ENCODE measurements at regions not wholly inside any gene's neighbourhood (a gene's known extent, or its start where the extent isn't known, plus 50 kb on each side); places are given as distances from the start of the nearest gene placed in this dataset.

DNA sequence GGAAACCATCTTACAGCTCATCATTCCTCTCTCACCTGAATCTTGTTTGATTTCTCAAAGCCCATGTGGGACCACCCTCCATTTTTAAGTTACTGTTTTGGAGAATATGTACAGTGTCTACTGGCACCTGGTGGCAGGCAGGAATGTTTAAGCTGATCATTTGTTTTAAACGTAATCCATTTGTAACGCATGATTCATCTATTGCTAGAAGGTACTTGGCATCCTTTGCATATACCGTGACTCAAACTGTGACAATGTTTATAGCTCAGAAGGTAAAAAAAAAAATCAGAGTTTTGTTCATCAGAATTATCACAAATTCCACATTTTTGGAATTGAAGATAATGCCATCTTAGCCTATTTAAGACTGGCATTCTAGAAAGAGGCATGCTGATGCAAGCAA, 1007.5 kb upstream of the EEF2KMT start:
- no peak for DNase-seq

DNA sequence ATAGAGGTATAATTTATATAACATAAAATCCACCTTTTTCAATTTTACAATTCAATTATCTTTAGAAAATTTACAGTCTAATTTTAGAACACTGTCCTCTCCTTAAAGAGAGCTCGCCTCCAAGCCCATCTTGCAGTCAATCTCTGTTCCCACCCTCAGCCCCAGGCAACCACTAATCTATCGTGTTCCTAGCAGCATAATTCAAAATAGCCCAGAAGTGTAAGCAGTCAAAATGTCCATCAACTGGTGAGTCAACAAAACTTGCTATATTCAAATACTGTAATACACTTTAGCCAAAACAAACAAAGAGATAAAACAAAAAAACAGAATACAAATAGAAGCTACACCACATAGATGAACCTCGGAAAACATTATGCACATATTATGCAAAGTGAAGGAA, 1006.8 kb upstream of the EEF2KMT start:
- no peak for DNase-seq

DNA sequence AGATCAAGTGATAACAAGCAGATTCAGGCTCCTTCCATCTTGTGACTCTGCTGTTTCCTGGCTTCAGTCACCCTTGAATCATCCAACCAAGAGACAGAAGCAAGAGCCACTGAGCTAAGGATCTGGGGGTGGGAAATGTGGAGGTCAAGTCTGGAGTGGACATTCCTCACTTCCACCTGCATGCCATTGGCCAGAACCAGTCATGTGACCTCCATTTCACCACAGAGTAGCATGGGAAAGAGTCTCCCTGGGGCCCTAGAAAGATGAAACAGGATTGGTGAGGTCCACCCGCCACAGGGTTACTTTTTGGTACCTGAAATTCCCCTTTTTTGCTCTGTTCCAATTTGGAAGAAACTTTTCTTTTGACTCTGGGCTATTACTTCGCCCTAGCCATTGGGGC, 1006.0 kb upstream of the EEF2KMT start:
- no peak for DNase-seq

DNA sequence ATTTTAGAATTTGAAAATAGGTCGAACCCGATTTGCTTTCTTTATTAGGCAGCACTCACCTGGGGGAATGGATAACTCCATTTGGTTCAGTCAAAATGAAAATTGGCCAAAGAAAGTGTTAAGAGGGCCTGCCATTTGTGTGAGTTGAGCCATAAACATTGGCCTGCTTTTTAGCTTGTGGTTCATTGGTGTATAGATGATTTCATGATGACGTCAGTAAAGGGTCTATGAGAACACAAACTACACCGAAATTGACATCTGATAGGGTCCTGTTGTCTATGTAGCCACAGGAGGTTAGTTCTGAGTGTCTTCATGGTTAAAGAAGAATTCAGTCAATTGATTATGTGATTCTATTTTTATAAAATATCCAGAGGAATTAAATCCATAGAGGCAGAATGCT, 1001.5 kb upstream of the EEF2KMT start:
- no peak for DNase-seq

DNA sequence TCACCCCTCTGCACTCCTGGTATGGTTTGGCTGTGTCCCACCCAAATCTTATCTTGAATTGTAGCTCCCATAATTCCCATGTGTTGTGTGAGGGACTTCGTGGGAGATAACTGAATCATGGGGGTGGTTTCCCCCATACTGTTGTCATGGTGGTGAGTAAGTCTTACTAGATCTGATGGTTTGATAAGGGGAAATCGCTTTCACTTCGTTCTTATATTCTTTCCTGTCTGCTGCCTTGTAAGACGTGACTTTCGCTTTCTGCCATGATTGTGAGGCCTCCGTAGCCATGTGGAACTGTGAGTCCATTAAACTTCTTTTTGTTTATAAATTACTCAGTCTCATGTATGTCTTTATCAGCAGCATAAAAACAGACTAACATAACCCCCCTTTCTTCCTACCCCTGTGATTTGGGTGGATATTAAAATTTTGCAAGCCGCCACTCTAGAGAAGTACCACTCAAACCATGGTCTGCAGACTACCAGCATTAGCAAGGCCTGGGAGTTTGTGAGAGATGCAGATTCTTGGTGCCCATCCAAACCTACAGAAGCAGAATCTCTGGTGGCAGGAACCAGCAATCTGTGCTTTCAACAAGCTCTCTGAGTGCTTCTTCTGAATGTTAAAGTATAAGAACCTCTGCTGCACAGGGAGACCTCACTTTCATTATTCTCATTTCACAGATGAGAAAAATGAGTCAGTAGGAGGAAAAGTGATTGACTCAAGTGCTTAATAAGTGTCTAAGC, 999.5 kb upstream of the EEF2KMT start:
- DNase-seq = no peak

DNA sequence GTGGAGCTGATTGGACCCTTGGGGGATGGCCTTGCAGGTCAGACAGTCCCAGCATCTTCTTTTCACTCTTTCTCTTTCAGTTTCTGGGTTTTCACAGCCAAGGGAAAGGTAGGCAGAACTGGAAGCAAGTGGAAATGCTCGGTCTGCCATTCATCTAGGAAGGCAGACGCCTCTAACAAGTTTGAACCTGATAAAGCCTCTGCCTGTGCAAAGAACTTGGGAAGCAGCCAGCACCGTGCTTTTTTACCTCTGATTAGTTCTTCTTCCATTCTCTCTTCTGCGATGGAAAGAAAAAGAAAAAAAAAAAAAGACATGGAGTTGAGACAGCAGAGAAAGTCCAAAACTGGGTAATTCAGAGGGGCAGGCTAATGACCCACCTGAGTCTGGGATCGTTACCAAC, 997.8 kb upstream of the EEF2KMT start:
- DNase-seq = no peak

DNA sequence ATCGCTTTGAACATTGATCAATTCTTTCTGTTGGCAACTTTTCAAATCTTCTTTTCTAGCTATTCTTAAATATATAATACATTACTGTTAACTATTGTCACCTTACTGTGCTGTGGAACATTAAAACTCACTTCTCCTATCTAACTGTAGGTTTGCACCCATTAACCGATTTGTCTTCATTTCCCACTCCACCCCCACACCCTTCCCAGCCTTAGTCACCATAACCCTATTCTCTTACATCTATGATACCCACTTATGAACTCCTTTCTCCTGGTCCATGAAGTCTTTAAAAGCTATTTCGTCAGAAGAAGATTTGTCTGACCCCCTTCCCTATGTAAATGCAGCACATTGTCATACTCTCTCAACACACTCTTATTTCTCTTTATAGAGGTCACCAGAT, 993.4 kb upstream of the EEF2KMT start:
- no peak for DNase-seq

DNA sequence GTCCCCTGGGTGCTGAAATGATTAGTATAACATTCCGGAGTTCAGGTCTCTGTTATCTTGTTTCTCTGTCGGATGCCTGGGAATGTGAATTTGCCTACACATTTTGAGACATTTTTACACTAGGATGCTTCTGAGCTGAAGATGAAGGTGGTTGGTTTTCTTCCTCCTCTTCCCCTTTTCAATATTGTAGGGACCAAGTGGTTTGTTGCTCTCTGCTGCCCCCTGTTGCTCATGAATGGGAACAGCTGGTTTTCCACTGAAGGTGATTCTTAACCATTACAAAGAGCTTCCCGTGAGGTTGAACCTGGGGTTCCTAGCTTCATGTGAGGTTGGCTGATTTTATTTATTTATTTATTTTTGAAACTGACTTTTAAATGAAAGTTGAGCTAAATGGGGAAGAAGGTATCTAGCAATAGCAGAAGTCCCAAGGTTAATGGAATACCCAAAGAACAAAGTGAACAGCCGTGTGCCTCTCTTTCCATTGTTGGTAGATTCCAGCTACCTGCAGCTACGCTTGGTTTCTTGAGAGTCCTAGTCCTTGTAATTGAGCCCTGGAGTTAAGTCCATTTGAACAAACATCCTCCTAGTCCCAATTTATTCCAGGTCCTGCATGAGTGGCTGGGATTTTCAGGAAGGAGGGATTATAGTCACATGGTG, 983.9 kb upstream of the EEF2KMT start:
- DNase-seq = peak; percentile 6

DNA sequence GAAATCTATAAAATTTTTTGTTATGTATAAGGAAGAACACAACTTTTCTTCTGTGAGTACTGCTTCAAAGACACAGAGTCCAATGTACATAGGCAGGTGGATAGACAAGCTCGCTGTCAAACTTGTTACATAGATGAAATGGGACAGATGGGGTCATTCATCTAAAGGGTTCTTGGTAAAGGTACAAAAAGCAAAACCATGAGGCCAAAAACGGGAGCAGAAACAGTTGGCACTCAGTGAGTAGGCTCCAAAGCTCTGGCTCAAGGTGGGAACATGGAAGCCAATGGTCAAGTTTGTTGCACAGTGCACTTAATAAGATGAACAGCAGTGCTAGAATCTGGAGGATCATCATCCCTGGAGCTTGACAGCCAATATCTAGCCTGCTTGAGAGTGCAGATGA, 979.0 kb upstream of the EEF2KMT start:
- DNase-seq = no peak

DNA sequence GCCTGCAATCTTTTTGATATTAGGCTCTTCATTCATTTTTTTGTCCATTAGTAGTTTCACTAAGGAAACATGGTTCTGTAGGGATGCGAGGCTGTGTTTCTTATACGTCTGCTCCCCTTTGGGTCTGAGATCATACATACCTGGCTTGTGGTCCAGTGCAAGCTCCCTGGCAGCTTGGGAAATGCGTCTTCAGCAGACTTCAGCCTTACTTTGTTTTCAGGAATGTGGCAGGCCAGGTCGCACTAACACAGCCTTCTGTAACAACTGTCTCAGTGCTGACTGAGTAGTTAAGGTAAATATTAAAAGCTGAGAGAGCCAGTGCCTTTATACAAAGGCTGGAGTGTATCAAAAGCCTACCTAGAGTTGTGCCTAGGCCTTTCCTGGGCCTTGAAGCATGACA, 970.5 kb upstream of the EEF2KMT start:
- no peak for DNase-seq

DNA sequence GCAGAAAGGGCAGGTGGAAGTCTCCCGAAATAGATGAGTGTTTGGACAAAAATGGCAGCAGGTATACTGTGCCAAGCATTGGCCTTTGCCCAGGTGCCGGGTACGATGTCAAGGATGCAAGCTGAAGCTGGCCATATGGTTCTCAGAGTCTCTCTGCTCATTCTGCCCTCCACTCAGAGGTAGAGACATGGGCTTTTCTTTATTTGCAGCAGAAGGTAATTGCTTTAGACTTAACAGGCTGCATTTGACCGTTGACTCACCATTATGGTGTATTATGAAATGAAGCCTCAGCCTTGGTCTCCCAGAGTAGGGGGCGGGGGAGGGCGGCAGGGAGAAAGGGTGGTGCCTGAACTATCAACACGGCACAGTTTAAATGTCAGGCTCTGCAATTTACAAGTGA, 969.1 kb upstream of the EEF2KMT start:
- DNase-seq = no peak

DNA sequence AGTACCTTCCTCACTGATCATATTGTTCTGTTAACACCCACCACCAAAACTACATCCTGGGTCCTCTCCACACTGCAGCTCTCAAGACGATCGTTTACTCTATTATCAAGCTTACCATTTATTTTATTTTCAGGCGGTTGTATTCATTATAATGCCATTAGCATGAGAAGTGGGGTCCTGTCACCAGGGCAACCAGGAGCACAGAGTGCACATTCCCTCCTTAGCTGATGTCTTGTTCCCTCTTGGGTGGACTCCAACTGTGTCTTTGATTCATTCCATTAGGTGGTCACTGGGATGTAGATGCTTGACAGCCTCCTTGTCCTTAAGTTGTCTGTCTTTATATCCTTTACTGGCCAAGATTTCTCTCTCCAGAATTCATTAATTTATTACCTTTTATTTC, 965.9 kb upstream of the EEF2KMT start:
- no peak for DNase-seq

DNA sequence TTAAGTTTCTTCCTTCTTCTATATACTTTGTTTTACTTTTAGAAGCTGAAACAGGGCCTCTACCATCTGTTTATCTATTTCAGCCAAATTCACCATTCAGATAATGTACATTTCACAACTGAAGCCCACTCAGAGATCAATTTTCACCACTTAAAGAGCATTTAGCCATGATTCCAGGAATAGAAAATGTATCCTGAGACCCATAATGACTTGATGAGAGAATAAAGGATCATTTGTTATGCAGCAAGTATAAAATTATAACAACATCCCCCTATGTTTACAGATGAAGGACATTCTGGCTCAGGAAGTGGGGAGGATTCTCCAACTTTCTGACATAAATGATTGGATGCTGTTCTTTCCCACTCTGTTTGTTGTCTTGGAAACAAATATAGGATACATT, 962.1 kb upstream of the EEF2KMT start:
- DNase-seq = no peak

DNA sequence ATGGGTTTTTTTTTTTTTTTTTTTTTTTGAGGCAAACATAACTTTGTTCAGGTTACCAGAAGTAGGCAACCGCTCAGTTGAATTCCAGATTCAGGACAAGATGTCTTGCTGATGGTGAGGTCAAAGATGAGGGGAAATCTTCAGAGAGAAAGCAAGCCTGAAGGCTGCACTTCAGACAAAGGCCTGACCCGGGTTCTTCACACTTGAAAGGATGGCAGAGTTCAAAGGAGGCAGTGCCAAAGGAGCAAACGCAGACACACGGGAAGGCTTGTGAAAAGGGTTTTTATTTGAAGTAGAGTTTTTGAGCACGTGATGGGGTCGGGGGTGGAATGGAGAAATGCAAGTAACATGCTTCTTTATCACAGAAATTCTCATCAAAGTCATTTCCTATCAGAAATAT, 960.2 kb upstream of the EEF2KMT start:
- DNase-seq = no peak

DNA sequence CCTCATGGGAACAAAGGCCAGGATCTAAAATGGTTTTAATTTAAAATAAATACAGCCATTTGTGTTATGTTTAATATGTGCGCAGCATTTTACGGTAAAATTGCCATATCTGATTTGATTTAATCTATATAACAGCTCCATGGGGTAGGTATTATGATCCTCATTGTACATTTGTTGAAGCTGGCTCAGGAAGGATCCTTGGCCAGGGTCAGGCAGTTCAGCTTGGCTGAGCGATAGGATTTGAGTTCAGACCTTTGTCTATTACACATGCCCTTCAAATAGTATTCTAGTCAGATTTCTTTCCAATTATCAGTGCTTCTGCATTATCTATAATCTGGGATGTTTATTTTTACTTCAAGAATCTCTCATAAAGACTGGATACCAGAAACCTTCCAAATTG, 950.4 kb upstream of the EEF2KMT start:
- DNase-seq = no peak

DNA sequence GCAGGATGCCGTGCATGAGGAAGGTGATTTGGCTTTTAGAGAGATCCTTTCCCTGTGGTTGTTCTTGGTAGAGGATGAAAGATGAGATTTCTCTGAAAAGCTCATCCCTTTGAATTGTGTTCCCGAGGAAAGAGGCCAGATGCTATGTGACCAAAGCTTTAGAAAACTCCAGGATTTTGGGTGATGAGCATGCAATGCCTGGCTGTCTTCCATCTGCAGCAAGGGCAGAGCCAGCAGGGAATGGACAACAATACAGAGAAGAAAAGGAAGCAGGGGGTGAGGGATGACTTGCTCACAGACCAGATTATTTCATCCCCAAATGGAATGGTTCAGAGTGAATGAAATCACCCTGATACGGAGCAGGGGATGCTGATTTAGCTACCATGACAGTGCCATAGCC, 949.7 kb upstream of the EEF2KMT start:
- DNase-seq = no peak

DNA sequence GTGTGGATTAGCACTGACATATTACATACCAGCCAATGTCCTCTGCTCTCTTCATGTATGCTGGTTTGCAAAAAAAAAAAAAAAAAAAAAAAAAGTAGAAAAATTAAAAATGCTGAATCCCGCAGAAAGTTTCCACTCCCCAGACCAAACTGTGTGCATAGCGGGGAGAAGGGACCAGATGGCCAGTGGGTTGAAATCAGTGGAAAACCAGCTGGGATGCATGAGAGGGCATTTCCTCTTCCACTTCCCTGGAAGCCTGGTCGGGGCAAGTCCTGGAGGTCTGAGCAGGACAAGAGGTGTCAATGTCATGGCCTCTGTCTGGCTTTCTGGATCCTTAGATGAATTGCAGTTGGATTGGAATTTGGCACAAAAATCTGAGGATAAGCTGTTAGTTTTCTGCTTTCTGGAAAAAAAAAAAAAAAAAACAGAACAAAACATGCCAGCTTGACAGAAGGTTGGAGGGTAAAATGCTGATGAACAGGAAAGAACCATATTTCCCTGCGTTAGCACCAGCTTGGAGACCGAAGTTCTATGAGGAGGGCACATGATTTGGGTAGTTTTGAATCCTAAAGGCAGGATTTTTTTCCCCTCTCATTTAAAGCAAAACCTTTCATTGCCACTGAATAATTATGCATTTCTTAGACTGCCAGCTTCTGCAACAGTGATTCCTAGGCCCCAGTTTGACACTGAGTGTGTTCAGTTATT, 941.5 kb upstream of the EEF2KMT start:
- DNase-seq = no peak

DNA sequence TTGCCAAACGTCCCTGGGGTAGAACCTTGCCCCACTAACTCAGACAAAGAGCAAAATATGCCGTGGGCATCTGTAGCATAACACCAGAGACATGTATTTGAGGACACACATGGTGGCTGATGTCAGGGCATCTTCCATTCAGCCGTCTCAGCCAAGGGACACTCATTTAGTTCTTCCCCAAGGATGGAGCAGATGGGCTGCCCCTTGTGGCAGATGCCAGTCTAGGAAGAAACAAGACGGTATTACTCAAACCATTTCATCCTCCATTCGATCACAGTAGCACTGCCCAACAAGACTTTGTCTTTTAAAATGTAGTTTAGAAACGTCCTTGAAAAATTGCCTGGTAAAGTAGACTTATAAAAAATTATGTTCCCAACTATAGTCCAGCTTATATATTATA, 937.6 kb upstream of the EEF2KMT start:
- DNase-seq = no peak

DNA sequence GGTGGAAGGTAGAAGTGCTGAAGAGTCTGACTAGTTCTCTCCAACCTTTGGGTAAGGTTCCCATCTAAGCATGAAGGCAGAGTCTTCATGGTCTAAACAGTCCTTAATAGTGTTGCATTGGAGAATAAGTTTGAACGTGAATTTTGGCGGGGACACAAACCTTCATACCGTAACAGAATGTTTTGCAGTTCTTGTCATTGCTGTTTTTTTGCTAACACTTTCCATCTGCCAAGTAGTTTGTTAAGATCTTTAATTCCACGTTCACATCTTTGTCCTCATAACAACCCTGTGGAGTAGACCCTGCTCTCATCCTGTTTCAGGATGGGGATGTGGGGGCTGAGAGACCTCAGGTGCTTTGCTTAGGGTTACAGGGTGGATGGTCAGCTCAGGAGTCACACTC, 936.9 kb upstream of the EEF2KMT start:
- DNase-seq = no peak

DNA sequence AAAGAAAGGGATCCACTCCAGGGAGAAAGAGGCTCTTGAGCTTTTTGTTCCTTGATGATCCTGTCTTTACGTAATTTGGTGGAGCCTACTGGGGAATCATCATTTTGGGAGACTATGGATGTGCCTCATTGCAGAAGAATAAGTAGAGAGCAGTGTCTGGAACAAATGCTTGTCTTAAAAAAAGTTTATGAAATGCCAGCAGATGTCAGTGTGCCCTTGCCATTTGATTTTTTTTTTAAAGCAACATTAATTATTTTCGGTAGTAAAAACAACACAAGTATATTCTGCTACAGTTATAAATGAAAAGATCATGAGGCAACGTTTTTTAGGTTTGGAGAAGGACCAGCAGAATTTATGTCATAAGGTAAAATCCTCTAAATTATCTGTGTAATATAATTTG, 934.8 kb upstream of the EEF2KMT start:
- DNase-seq = no peak

DNA sequence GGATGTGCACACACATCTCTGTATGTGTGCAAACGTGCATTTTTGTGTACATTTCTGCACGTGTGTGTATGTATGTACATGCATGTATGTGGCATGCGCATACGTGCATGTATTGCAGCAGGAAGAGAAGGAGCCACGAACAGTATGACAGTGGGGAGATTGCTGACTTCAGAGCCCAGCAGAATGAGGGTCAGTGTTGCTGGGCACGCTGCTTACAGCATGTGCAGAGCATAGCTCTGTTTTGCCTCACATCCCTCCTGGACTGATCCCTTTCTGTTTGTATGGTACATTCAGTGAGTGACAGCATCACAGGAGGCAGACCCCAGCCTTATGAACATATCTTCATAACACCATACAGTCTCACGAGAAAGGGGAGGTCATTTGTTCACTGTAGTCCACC, 934.0 kb upstream of the EEF2KMT start:
- no peak for DNase-seq

DNA sequence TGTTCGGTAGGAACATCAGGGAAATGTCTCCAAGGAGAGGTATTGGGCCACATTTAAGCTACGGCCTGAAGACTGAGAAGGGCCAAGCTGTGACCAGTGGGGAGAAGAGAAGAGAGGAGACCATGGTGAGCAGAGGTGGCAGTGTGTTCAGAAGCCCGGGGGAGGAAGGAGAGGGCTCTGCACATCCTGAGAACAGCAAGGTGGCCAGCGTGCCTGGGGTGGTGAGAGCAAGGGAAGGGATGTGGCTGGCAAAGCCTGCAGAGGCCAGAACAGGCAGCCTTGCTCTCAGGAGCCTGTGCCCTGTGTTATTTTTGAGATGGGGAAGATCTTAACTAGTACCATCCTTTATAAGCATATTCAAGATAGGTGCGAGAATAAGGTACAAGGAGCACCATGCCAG, 933.5 kb upstream of the EEF2KMT start:
- no peak for DNase-seq

DNA sequence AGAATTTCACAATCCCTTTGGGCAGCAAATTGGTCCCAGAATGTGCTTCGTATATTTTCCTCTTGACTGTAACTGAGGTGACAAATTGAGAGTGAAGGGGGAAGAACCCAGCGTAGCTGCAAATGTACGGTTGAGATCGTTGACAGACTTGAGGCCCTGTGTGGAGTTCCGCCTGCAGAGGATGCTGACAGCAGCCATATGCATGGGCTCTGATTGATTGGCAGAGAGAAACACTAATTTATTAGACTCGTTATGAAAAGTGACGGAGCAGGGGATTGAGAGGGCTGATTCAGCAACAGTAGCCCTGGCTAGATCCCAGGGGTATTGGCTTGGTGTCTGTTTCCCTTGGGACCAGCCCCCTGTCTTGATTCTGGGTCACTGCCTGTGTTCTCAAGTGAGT, 930.1 kb upstream of the EEF2KMT start:
- no peak for DNase-seq

DNA sequence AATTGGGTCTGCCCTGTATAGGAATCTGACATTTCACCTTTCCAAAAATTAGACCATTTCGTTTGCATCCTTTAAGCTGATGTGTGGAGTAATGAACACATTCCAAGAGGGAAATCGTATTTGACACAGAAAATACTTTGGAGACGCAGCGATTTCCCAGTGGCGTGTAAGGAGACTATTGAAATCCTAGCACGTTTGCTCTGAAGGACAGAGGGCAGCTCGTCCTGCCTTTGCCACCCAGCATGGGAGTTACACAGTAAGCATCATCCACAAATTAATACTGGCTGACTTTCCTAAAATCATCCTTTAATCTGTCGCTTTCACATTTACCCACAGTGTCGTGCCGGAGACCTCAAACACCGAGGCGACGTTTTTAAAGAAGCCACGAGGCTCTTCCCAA, 925.9 kb upstream of the EEF2KMT start:
- no peak for DNase-seq
